Stomach (tissue), 4 donors: ENCODE measurements at regions not wholly inside any gene's neighbourhood (a gene's known extent, or its start where the extent isn't known, plus 50 kb on each side); places are given as distances from the start of the nearest gene placed in this dataset.

ENCODE experiments used
- POLR2A ChIP-seq, 4 donors: fragments of 450-650 bp; IDR thresholded peaks; one replicate each; pipeline ENCODE4 v1.6.1; 2016; ENCODE audit warnings: antibody characterized with exemption in 4 of 4, control low read depth in 2 of 4, mild to moderate bottlenecking in 1 of 4, moderate library complexity in 1 of 4
- TF ChIP-seq, protein P1 (sequence below), 7 experiments: fragments of 450-650 bp in 4 of 7; fragments of 200-600 bp in 3 of 7; sonication (generic) in 3 of 7; IDR thresholded peaks; one replicate each; pipeline ENCODE4 v1.5.1; 2016 to 2019; ENCODE audit warnings: antibody characterized with exemption in 7 of 7, control low read depth in 2 of 7, mild to moderate bottlenecking in 1 of 7

DNA sequence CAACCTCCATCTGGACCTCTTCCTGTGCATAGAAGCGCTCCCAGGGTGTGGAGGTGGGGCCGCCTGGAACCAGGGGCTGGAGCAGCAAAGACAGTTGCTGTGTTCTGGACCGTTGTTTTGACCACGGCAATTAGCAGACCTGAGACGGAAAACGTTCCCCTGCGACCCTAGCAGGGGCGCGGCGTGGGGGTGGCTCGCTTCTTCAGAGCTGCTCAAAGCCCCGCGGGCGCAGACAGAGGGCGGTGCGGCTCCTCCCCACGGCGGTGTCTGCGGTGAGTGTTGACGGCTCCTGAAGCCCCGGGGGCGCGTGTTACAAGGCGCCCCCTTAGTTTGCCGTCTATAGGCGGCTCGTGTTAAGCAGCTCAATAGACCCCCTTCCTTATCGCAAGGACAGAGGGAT, 79.2 kb downstream of the TRIML1 start:
- TF ChIP-seq, protein P1, sequence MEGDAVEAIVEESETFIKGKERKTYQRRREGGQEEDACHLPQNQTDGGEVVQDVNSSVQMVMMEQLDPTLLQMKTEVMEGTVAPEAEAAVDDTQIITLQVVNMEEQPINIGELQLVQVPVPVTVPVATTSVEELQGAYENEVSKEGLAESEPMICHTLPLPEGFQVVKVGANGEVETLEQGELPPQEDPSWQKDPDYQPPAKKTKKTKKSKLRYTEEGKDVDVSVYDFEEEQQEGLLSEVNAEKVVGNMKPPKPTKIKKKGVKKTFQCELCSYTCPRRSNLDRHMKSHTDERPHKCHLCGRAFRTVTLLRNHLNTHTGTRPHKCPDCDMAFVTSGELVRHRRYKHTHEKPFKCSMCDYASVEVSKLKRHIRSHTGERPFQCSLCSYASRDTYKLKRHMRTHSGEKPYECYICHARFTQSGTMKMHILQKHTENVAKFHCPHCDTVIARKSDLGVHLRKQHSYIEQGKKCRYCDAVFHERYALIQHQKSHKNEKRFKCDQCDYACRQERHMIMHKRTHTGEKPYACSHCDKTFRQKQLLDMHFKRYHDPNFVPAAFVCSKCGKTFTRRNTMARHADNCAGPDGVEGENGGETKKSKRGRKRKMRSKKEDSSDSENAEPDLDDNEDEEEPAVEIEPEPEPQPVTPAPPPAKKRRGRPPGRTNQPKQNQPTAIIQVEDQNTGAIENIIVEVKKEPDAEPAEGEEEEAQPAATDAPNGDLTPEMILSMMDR (IDR thresholded peaks at IDR 0.05): no peak
- no peak for TF ChIP-seq POLR2A (IDR thresholded peaks at IDR 0.05)
